ENCODE measurements at regions not wholly inside any gene's neighbourhood (a gene's known extent, or its start where the extent isn't known, plus 50 kb on each side); places are given as distances from the start of the nearest gene placed in this dataset.

DNA sequence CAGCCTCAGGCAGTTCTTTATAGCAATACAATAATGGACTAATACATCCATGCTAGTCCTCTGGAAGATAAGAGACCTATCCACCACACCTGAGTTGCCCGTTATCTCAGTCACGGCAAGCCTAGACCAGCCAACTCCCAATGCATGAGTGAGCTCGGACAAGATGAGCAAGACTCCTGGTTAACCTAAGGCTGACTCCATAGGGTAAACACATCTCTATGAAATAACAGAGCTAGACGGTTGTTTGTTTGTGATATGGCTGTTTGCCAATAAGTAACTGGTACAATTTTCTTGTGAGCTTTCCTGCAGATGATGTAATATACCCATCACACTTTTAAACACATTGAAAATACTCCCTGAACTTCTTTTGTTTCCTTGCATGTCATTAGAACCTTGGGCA is 70.6 kb upstream of the PHACTR1 start:
- BruUV-seq (replicated peaks): no TSS peak
- TF ChIP-seq, protein P1, sequence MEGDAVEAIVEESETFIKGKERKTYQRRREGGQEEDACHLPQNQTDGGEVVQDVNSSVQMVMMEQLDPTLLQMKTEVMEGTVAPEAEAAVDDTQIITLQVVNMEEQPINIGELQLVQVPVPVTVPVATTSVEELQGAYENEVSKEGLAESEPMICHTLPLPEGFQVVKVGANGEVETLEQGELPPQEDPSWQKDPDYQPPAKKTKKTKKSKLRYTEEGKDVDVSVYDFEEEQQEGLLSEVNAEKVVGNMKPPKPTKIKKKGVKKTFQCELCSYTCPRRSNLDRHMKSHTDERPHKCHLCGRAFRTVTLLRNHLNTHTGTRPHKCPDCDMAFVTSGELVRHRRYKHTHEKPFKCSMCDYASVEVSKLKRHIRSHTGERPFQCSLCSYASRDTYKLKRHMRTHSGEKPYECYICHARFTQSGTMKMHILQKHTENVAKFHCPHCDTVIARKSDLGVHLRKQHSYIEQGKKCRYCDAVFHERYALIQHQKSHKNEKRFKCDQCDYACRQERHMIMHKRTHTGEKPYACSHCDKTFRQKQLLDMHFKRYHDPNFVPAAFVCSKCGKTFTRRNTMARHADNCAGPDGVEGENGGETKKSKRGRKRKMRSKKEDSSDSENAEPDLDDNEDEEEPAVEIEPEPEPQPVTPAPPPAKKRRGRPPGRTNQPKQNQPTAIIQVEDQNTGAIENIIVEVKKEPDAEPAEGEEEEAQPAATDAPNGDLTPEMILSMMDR (IDR thresholded peaks at IDR 0.05; ENCODE audit: unreplicated experiment): no peak
- intact Hi-C loops (cut with micrococcal nuclease): no loop called here
- H3K4me3 Mint-ChIP-seq (ENCODE audit: unreplicated experiment): no peak overlapping the region
- H3K4me1 Mint-ChIP-seq (ENCODE audit: insufficient read depth, unreplicated experiment): no peaks in the 10 kb centered on the region
- H3K36me3 Mint-ChIP-seq (ENCODE audit: insufficient read depth, unreplicated experiment): no peaks in the 10 kb centered on the region
- ChIA-PET CTCF (interaction anchor here (1.0 kb wide), 1 partner anchor 248 kb away, joined by 3 read pairs; no protein-coding TSS in a partner anchor), POLR2A (interaction anchor here (0.6 kb wide), 1 partner anchor 262 kb away, joined by 3 read pairs; no protein-coding TSS in a partner anchor)
- no peak overlapping the region for H3K27ac Mint-ChIP-seq (ENCODE audit: low read depth, unreplicated experiment)
- DNase-seq (ENCODE audit: unreplicated experiment): no peak
- H3K9me3 Mint-ChIP-seq (ENCODE audit: unreplicated experiment): no peaks in the 10 kb centered on the region
- peaks cover 20% of the 10 kb centered on the region for H3K27me3 Mint-ChIP-seq (ENCODE audit: insufficient read depth, unreplicated experiment)

DNA sequence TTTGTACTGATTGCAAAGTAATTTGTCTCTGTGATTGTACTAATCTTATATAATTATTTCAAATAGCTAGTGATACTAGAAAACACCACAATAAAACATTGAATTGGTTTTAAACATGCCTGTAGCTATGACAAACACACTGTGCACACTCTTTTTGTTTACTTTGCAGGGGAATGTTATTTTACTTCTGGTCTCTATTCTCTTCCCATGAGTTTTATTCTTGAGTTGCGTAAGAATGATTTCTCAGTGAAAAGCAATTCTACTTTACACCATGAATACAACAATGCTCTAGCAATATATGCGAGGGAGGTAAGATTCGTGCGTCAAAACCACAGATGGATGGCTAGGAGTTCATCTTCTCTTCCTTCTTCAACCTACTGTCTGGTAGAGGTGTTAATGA is 68.4 kb upstream of the PHACTR1 start:
- Mint-ChIP-seq H3K4me3 (ENCODE audit: unreplicated experiment) (no peak overlapping the region), H3K9me3 (ENCODE audit: unreplicated experiment) (no peaks in the 10 kb centered on the region), H3K27me3 (ENCODE audit: insufficient read depth, unreplicated experiment) (peaks cover 36% of the 10 kb centered on the region), H3K36me3 (ENCODE audit: insufficient read depth, unreplicated experiment) (no peaks in the 10 kb centered on the region), H3K27ac (ENCODE audit: low read depth, unreplicated experiment) (no peak overlapping the region), H3K4me1 (ENCODE audit: insufficient read depth, unreplicated experiment) (no peaks in the 10 kb centered on the region)
- POLR2A ChIA-PET: no interaction called here
- intact Hi-C loops (cut with micrococcal nuclease): no loop called here
- CTCF ChIA-PET: interaction anchor here (0.5 to 1.1 kb wide), 3 partner anchors 10 to 198 kb away, joined by 3 to 5 read pairs (median 3); no protein-coding TSS in a partner anchor
- DNase-seq (ENCODE audit: unreplicated experiment): no peak
- no TSS peak for BruUV-seq (replicated peaks)
- TF ChIP-seq, protein P1 (IDR thresholded peaks at IDR 0.05; ENCODE audit: unreplicated experiment): no peak

DNA sequence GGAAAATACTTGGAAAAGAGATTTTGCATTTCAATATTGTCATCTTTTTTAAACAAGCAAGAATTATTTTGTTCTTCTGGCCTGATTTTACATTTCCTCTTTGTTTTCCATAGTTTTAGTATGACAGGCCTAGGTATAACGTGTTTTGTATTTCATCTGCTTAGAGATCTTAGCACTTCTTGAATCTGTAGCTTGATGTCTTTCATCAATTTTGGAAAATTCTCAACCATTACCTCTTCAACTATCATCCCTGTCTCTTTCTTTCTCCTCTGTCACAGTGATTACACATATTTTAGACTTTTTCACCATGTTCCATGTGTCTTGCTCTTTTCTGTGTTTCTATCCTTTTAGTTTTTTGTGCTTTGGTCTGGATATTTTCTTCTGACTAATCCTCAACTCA is 67.2 kb upstream of the PHACTR1 start:
- DNase-seq (ENCODE audit: unreplicated experiment): no peak
- no peaks in the 10 kb centered on the region for H3K9me3 Mint-ChIP-seq (ENCODE audit: unreplicated experiment)
- TF ChIP-seq, protein P1 (IDR thresholded peaks at IDR 0.05; ENCODE audit: unreplicated experiment): no peak
- ChIA-PET CTCF (no interaction called here), POLR2A (no interaction called here)
- no TSS peak for BruUV-seq (replicated peaks)
- intact Hi-C loops (cut with micrococcal nuclease): no loop called here
- no peak overlapping the region for H3K4me3 Mint-ChIP-seq (ENCODE audit: unreplicated experiment)
- H3K27me3 Mint-ChIP-seq (ENCODE audit: insufficient read depth, unreplicated experiment): peaks cover 37% of the 10 kb centered on the region
- no peaks in the 10 kb centered on the region for H3K4me1 Mint-ChIP-seq (ENCODE audit: insufficient read depth, unreplicated experiment)
- H3K27ac Mint-ChIP-seq (ENCODE audit: low read depth, unreplicated experiment): no peak overlapping the region
- no peaks in the 10 kb centered on the region for H3K36me3 Mint-ChIP-seq (ENCODE audit: insufficient read depth, unreplicated experiment)

DNA sequence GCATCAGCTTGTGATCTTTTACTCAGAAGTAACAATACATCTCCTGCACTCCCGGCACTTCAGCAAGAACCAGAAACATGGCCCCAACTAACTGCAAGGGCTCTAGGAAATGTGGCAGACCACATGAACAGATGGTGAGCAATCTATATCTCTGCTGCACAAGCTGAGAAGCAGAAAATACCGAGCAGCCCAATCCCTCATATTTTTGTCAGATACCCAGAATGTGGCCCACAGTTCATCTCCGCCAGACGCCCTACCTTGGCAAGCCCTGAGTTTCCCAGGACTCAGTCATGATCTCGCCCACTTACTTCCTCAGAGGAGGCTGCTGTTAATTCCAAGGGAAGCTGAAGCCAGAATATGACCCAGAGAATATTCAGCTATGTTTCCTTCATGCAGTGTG is 63.1 kb upstream of the PHACTR1 start:
- ChIA-PET CTCF (interaction anchor here (1.2 kb wide), 1 partner anchor 239 kb away, joined by 4 read pairs; no protein-coding TSS in a partner anchor), POLR2A (interaction anchor here (0.7 kb wide), 1 partner anchor 70 kb away, joined by 3 read pairs; no protein-coding TSS in a partner anchor)
- H3K27ac Mint-ChIP-seq (ENCODE audit: low read depth, unreplicated experiment): no peak overlapping the region
- no peak overlapping the region for H3K4me3 Mint-ChIP-seq (ENCODE audit: unreplicated experiment)
- intact Hi-C loops (cut with micrococcal nuclease): no loop called here
- no peaks in the 10 kb centered on the region for H3K36me3 Mint-ChIP-seq (ENCODE audit: insufficient read depth, unreplicated experiment)
- DNase-seq (ENCODE audit: unreplicated experiment): no peak
- peaks cover 37% of the 10 kb centered on the region for H3K27me3 Mint-ChIP-seq (ENCODE audit: insufficient read depth, unreplicated experiment)
- no TSS peak for BruUV-seq (replicated peaks)
- no peaks in the 10 kb centered on the region for H3K4me1 Mint-ChIP-seq (ENCODE audit: insufficient read depth, unreplicated experiment)
- TF ChIP-seq, protein P1 (IDR thresholded peaks at IDR 0.05; ENCODE audit: unreplicated experiment): no peak
- no peaks in the 10 kb centered on the region for H3K9me3 Mint-ChIP-seq (ENCODE audit: unreplicated experiment)
